A549 (cell line): ENCODE measurements at regions not wholly inside any gene's neighbourhood (a gene's known extent, or its start where the extent isn't known, plus 50 kb on each side); places are given as distances from the start of the nearest gene placed in this dataset.
"Not testable (repeated sequence)": the region's sequence is repeated elsewhere in the genome, so short reads cannot be mapped to it uniquely, and the experiment has no call there.

ENCODE experiments used
- CTCF ChIP-seq: fragments of >200 bp; sonication (Bioruptor Twin); formaldehyde crosslinking; IDR thresholded peaks from 3 replicates; pipeline ENCODE4 v1.5.1; 2016
- GATA3 ChIP-seq: IDR thresholded peaks from 2 replicates; pipeline ENCODE4 v1.6.1; 2012; ENCODE audit warnings: borderline replicate concordance
- MAX ChIP-seq: IDR thresholded peaks from 2 replicates; pipeline ENCODE4 v1.6.1; 2012

DNA sequence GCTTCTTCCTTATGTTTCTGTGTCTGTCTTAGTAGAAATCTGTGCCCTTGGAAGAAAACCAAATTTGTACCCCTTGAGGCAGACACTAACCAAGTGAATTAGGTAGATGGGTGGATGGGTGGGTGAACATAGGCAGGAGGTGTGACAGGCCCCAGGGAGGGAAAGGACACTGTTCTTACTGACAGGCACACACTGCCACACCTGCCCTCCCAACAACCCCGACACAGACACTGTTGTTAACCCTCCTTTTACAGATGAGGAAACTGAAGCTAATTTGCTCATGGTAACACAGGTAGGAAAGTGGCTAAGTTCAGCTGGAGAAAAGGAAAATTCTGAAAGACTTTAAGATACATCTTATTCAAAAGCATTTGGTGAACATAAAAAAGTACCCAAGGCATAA lies 123.9 kb downstream of the LRRC37A3 start:
- not testable (repeated sequence) for TF ChIP-seq CTCF, GATA3, MAX
